Sigmoid colon (tissue), 4 donors: ENCODE measurements at regions not wholly inside any gene's neighbourhood (a gene's known extent, or its start where the extent isn't known, plus 50 kb on each side); places are given as distances from the start of the nearest gene placed in this dataset.

ENCODE experiments used
- POLR2A ChIP-seq, 2 donors: fragments of 450-650 bp; IDR thresholded peaks; one replicate each; pipeline ENCODE4 v1.6.1; 2016; ENCODE audit warnings: antibody characterized with exemption in 2 of 2, mild to moderate bottlenecking in 2 of 2, moderate library complexity in 2 of 2
- POLR2AphosphoS5 ChIP-seq, 4 donors: sonication (generic); formaldehyde crosslinking; IDR thresholded peaks; one replicate each; pipeline ENCODE4 v1.6.1; 2017; ENCODE audit warnings: antibody characterized with exemption in 4 of 4
- TF ChIP-seq, protein P1 (sequence below), 4 experiments: fragments of 450-650 bp in 3 of 4; fragments of 200-600 bp in 1 of 4; IDR thresholded peaks; one replicate each; pipeline ENCODE4 v1.5.1; 2016 to 2019; ENCODE audit warnings: antibody characterized with exemption in 4 of 4, mild to moderate bottlenecking in 3 of 4, moderate library complexity in 2 of 4

DNA sequence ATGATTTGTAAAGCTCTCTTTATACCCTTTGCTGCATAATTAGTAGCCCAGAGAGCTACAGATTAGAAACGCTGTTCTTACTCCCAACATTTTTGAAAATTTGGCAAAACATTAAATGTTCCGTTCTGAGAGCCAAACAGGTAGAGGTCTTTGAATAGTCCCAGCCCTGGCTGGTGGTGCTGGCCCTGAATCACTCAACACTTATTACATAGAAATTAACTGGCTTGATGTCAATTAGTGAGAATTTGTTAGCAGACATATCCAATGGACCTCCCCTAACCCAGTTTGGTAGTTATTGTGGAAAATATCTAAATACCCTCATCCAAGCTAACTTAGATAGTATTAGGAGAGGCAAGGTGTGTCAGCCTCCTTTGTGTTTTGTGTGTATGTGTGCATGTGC, 440.7 kb downstream of the MTX2 start:
- no peak for TF ChIP-seq POLR2AphosphoS5 (IDR thresholded peaks at IDR 0.05)
- TF ChIP-seq, protein P1, sequence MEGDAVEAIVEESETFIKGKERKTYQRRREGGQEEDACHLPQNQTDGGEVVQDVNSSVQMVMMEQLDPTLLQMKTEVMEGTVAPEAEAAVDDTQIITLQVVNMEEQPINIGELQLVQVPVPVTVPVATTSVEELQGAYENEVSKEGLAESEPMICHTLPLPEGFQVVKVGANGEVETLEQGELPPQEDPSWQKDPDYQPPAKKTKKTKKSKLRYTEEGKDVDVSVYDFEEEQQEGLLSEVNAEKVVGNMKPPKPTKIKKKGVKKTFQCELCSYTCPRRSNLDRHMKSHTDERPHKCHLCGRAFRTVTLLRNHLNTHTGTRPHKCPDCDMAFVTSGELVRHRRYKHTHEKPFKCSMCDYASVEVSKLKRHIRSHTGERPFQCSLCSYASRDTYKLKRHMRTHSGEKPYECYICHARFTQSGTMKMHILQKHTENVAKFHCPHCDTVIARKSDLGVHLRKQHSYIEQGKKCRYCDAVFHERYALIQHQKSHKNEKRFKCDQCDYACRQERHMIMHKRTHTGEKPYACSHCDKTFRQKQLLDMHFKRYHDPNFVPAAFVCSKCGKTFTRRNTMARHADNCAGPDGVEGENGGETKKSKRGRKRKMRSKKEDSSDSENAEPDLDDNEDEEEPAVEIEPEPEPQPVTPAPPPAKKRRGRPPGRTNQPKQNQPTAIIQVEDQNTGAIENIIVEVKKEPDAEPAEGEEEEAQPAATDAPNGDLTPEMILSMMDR (IDR thresholded peaks at IDR 0.05): no peak
- no peak for TF ChIP-seq POLR2A (IDR thresholded peaks at IDR 0.05)
